SU-DHL-6 (cell line): ENCODE measurements at regions not wholly inside any gene's neighbourhood (a gene's known extent, or its start where the extent isn't known, plus 50 kb on each side); places are given as distances from the start of the nearest gene placed in this dataset.

Experiments used
- H2AFZ ChIP-seq: fragments of 200-600 bp; sonication (generic); 2 replicates; pipeline ENCODE4 v1.6.1; 2014; ENCODE audit warnings: low read depth, mild to moderate bottlenecking, moderate library complexity, mixed read lengths, antibody characterized with exemption, low read length; ENCODE audit not compliant: severe bottlenecking
- H3F3A ChIP-seq: fragments of 200-600 bp; shearing (Covaris generic); 2 replicates; pipeline ENCODE4 v1.6.0; 2016; ENCODE audit warnings: antibody characterized with exemption, mild to moderate bottlenecking; ENCODE audit not compliant: insufficient read depth
- H3K27ac ChIP-seq: fragments of 200-600 bp; sonication (generic); 2 replicates; pipeline ENCODE4 v1.5.1; 2016; ENCODE audit warnings: low read depth, mild to moderate bottlenecking, low read length, moderate library complexity, mixed read lengths
- H3K27me3 ChIP-seq: fragments of 200-600 bp; sonication (generic), shearing (Covaris generic); 2 replicates; pipeline ENCODE4 v1.6.0; 2014; ENCODE audit warnings: mild to moderate bottlenecking, low read length
- H3K36me3 ChIP-seq: fragments of 200-600 bp; sonication (generic); 2 replicates; pipeline ENCODE4 v1.6.1; 2014; ENCODE audit warnings: mild to moderate bottlenecking, low read length, mixed read lengths
- H3K4me2 ChIP-seq: fragments of 300-600, 200-600 bp; shearing (Covaris generic), sonication (generic); 2 replicates; pipeline ENCODE4 v1.6.0; 2014; ENCODE audit warnings: low read length, low read depth, mild to moderate bottlenecking; ENCODE audit not compliant: poor library complexity, severe bottlenecking
- H3K4me3 ChIP-seq: fragments of 200-600 bp; sonication (generic); 2 replicates; pipeline ENCODE4 v1.5.1; 2014; ENCODE audit warnings: antibody characterized with exemption, low read length, mild to moderate bottlenecking, mixed read lengths; ENCODE audit not compliant: insufficient read depth, poor library complexity, severe bottlenecking
- H3K79me2 ChIP-seq: fragments of 200-600 bp; sonication (generic); 2 replicates; pipeline ENCODE4 v1.6.1; 2014; ENCODE audit warnings: mild to moderate bottlenecking, low read length, moderate library complexity; ENCODE audit not compliant: insufficient read depth
- H3K9ac ChIP-seq: fragments of 200-600 bp; sonication (generic); 2 replicates; pipeline ENCODE4 v1.7.0; 2014; ENCODE audit warnings: mild to moderate bottlenecking, low read length
- H3K9me2 ChIP-seq: fragments of 200-600 bp; sonication (generic); replicated peaks from 2 replicates; pipeline ENCODE4 v1.6.1; 2014; ENCODE audit warnings: low read length; ENCODE audit not compliant: insufficient read depth
- H3K9me3 ChIP-seq: fragments of 200-600 bp; sonication (generic); 2 replicates; pipeline ENCODE4 v1.6.1; 2014; ENCODE audit warnings: low read length, mixed read lengths; ENCODE audit not compliant: insufficient read depth
- H4K20me1 ChIP-seq: fragments of 200-600 bp; sonication (generic); 2 replicates; pipeline ENCODE4 v1.6.1; 2014; ENCODE audit warnings: low read depth, mild to moderate bottlenecking, antibody characterized with exemption, low read length, moderate library complexity, mixed read lengths
- CTCF ChIP-seq: fragments of 200-600 bp; sonication (generic); IDR thresholded peaks from one replicate; pipeline ENCODE4 v1.5.1; 2017; ENCODE audit warnings: antibody characterized with exemption, mild to moderate bottlenecking, low read length, moderate library complexity; ENCODE audit not compliant: insufficient read depth, poor library complexity, severe bottlenecking
- EZH2phosphoT487 ChIP-seq: fragments of 200-600 bp; sonication (generic), shearing (Covaris generic); conservative IDR thresholded peaks from 2 replicates; pipeline ENCODE4 v1.6.1; 2018; ENCODE audit warnings: mild to moderate bottlenecking, antibody characterized with exemption, low read length, moderate library complexity, mixed read lengths

- Histone ChIP-seq H3K9ac (no peak overlapping the region), H3K36me3 (no peaks in the 10 kb centered on the region), H3K27ac (no peak overlapping the region), H4K20me1 (no peaks in the 10 kb centered on the region), H2AFZ (no peak overlapping the region), H3K9me3 (no peaks in the 10 kb centered on the region), H3K79me2 (no peaks in the 10 kb centered on the region), H3K4me2 (no peak overlapping the region), H3K9me2 (no peaks in the 10 kb centered on the region), H3F3A (no peaks in the 10 kb centered on the region), H3K27me3 (no peaks in the 10 kb centered on the region), H3K4me3 (no peak overlapping the region)
- no peak for TF ChIP-seq CTCF
- no peak for TF ChIP-seq EZH2phosphoT487
These were observed 460.8 kb downstream of the RFC3 start for GRCh38 chr13:34278780-34279179.

- no peak overlapping the region for H3K9ac ChIP-seq
- no peak overlapping the region for H3K4me2 ChIP-seq
- H4K20me1 ChIP-seq = no peaks in the 10 kb centered on the region
- no peak overlapping the region for H2AFZ ChIP-seq
- no peaks in the 10 kb centered on the region for H3K9me2 ChIP-seq
- no peaks in the 10 kb centered on the region for H3K79me2 ChIP-seq
- no peaks in the 10 kb centered on the region for H3K36me3 ChIP-seq
- TF ChIP-seq CTCF = no peak
- TF ChIP-seq EZH2phosphoT487 = no peak
- H3K27me3 ChIP-seq = no peaks in the 10 kb centered on the region
- no peaks in the 10 kb centered on the region for H3F3A ChIP-seq
- H3K27ac ChIP-seq = no peak overlapping the region
- H3K9me3 ChIP-seq = no peaks in the 10 kb centered on the region
- no peak overlapping the region for H3K4me3 ChIP-seq
These were observed 472.7 kb downstream of the RFC3 start for GRCh38 chr13:34290661-34291060.

GRCh38 chr13:34294483-34295129, 476.7 kb downstream of the RFC3 start:
- Histone ChIP-seq H3F3A (no peaks in the 10 kb centered on the region), H3K9me2 (no peaks in the 10 kb centered on the region), H3K9me3 (no peaks in the 10 kb centered on the region), H3K27ac (no peak overlapping the region), H3K4me3 (no peak overlapping the region), H3K79me2 (no peaks in the 10 kb centered on the region), H3K27me3 (no peaks in the 10 kb centered on the region), H2AFZ (no peak overlapping the region), H3K9ac (no peak overlapping the region), H4K20me1 (no peaks in the 10 kb centered on the region), H3K36me3 (no peaks in the 10 kb centered on the region), H3K4me2 (no peak overlapping the region)
- TF ChIP-seq EZH2phosphoT487 (no peak), CTCF (no peak)
